NCI-H345 (cell line): ENCODE measurements at regions not wholly inside any gene's neighbourhood (a gene's known extent, or its start where the extent isn't known, plus 50 kb on each side); places are given as distances from the start of the nearest gene placed in this dataset.
"Not testable (repeated sequence)": the region's sequence is repeated elsewhere in the genome, so short reads cannot be mapped to it uniquely, and the experiment has no call there.

Experiments
- DNase-seq: peaks from one replicate; lab custom pipeline; 2025; lab: John Stamatoyannopoulos, UW

- peak; percentile 34 for DNase-seq
These were observed 217.1 kb downstream of the MREG start for GRCh38 chr2:215796140-215796855.

- DNase-seq = no peak
These were observed 218.4 kb downstream of the MREG start for GRCh38 chr2:215794829-215795546.

- no peak for DNase-seq
These were observed 219.4 kb downstream of the MREG start for GRCh38 chr2:215793747-215794595.

- DNase-seq = no peak
These were observed 221.8 kb downstream of the MREG start for GRCh38 chr2:215791481-215791937.

- DNase-seq = no peak
These were observed 222.6 kb downstream of the MREG start for GRCh38 chr2:215790523-215791421.

- DNase-seq = no peak
These were observed 225.7 kb downstream of the MREG start for GRCh38 chr2:215787565-215788178.

GRCh38 chr2:215787025-215787424, 226.3 kb downstream of the MREG start:
- DNase-seq = no peak

- no peak for DNase-seq
These were observed 229.0 kb downstream of the MREG start for GRCh38 chr2:215784371-215784783.

GRCh38 chr2:215783640-215784039, 229.7 kb downstream of the MREG start:
- DNase-seq = not testable (repeated sequence)

GRCh38 chr2:215782965-215783364, 230.4 kb downstream of the MREG start:
- DNase-seq = no peak

GRCh38 chr2:215782295-215782694, 231.1 kb downstream of the MREG start:
- no peak for DNase-seq

GRCh38 chr2:215780907-215781685, 232.3 kb downstream of the MREG start:
- DNase-seq = no peak

- no peak for DNase-seq
These were observed 233.0 kb downstream of the MREG start for GRCh38 chr2:215780313-215780712.

- DNase-seq = no peak
These were observed 233.4 kb downstream of the MREG start for GRCh38 chr2:215779912-215780311.

GRCh38 chr2:215777465-215778044, 235.8 kb downstream of the MREG start:
- DNase-seq = no peak

- no peak for DNase-seq
These were observed 238.2 kb downstream of the MREG start for GRCh38 chr2:215775106-215775505.

GRCh38 chr2:215773728-215774127, 239.6 kb downstream of the MREG start:
- DNase-seq = no peak

GRCh38 chr2:215772634-215773563, 240.5 kb downstream of the MREG start:
- DNase-seq = no peak

- no peak for DNase-seq
These were observed 241.3 kb downstream of the MREG start for GRCh38 chr2:215772003-215772402.
